ENCODE measurements at regions not wholly inside any gene's neighbourhood (a gene's known extent, or its start where the extent isn't known, plus 50 kb on each side); places are given as distances from the start of the nearest gene placed in this dataset.

DNA sequence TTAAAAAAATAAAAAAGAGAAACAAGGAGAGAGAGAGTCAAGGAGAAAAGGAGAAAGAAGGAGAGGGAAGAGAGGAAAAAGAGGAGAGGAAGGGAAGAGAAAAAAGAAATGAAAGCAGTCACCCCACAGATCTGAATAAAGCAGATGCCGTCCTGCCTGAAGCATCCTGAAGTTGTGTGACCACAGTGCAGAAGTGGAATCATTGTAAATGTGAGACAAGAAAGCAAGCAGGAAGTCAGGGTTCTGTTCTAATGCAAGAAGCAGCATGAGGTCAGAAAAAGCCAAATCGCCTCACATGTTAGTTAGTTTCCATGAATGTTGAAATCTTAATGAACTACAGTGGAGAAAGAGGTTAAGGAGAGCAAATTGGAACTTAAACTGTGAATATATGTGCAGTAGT lies 692.5 kb downstream of the CENPC start:
- H3K27me3 ChIP-seq (ENCODE audit: insufficient read depth, insufficient read length): no peaks in the 10 kb centered on the region
- TF ChIP-seq YY1 (IDR thresholded peaks at IDR 0.05; ENCODE audit: insufficient read depth, insufficient read length) (no peak), SUZ12 (IDR thresholded peaks at IDR 0.05; ENCODE audit: extremely low read depth, insufficient read depth, insufficient read length) (no peak), ZNF274 (IDR thresholded peaks at IDR 0.05; ENCODE audit: low read depth, low read length) (no peak)
- H3K9me3 ChIP-seq (ENCODE audit: insufficient read depth, low read length): no peaks in the 10 kb centered on the region
- no peaks in the 10 kb centered on the region for H3K4me1 ChIP-seq (ENCODE audit: insufficient read depth, insufficient read length)
- H3K36me3 ChIP-seq (ENCODE audit: insufficient read depth, insufficient read length, low read length): no peaks in the 10 kb centered on the region
- H3K4me3 ChIP-seq (ENCODE audit: insufficient read length, low read depth): no peak overlapping the region
- no peak for DNase-seq (ENCODE audit: low read depth, low spot score)
- no peak overlapping the region for H3K9ac ChIP-seq (ENCODE audit: insufficient read length, low read depth)

GRCh38 chr4:66849596-66849995 lies 695.7 kb downstream of the CENPC start:
- H3K4me3 ChIP-seq (ENCODE audit: insufficient read length, low read depth): no peak overlapping the region
- H3K9ac ChIP-seq (ENCODE audit: insufficient read length, low read depth): no peak overlapping the region
- no peaks in the 10 kb centered on the region for H3K4me1 ChIP-seq (ENCODE audit: insufficient read depth, insufficient read length)
- TF ChIP-seq YY1 (IDR thresholded peaks at IDR 0.05; ENCODE audit: insufficient read depth, insufficient read length) (no peak), ZNF274 (IDR thresholded peaks at IDR 0.05; ENCODE audit: low read depth, low read length) (no peak), SUZ12 (IDR thresholded peaks at IDR 0.05; ENCODE audit: extremely low read depth, insufficient read depth, insufficient read length) (no peak)
- no peaks in the 10 kb centered on the region for H3K27me3 ChIP-seq (ENCODE audit: insufficient read depth, insufficient read length)
- no peaks in the 10 kb centered on the region for H3K9me3 ChIP-seq (ENCODE audit: insufficient read depth, low read length)
- DNase-seq (ENCODE audit: low read depth, low spot score): no peak
- no peaks in the 10 kb centered on the region for H3K36me3 ChIP-seq (ENCODE audit: insufficient read depth, insufficient read length, low read length)

GRCh38 chr4:66842724-66843088 lies 702.6 kb downstream of the CENPC start:
- DNase-seq (ENCODE audit: low read depth, low spot score): no peak
- Histone ChIP-seq H3K9me3 (ENCODE audit: insufficient read depth, low read length) (no peaks in the 10 kb centered on the region), H3K27me3 (ENCODE audit: insufficient read depth, insufficient read length) (no peaks in the 10 kb centered on the region), H3K4me1 (ENCODE audit: insufficient read depth, insufficient read length) (no peaks in the 10 kb centered on the region), H3K36me3 (ENCODE audit: insufficient read depth, insufficient read length, low read length) (no peaks in the 10 kb centered on the region), H3K9ac (ENCODE audit: insufficient read length, low read depth) (no peak overlapping the region), H3K4me3 (ENCODE audit: insufficient read length, low read depth) (no peak overlapping the region)
- TF ChIP-seq YY1 (IDR thresholded peaks at IDR 0.05; ENCODE audit: insufficient read depth, insufficient read length) (no peak), ZNF274 (IDR thresholded peaks at IDR 0.05; ENCODE audit: low read depth, low read length) (no peak), SUZ12 (IDR thresholded peaks at IDR 0.05; ENCODE audit: extremely low read depth, insufficient read depth, insufficient read length) (no peak)

DNA sequence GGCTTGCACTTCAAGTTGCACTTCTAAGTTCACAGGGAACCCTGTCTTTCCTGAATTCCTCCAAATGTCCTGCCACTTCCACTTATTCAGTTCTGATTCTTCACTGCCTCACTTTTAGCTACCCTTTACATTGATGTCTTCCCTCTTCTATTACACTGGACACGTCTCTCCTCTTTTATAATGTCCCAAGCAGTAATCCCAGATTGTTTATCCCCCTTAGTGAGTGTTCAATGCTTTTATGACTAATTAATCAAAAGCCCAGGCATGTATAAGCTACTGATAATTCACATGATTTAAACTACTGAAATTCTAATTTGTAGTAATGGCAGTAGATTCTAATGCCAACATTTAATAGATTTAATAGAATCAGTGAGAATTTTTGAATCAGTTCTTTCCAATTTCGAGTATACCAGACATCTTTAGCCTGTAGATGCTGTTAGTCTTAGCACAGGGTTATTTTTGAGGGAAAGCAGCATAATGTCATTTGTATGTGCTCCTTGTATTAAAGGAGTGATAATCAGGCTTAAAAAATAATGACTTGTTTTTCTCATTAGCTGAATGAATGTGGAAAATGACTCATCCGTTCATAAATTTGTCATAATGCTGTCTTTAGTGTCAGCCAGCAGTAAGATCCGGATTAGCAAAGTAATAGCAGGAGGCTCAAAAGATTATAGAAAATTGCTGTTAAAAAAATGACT lies 703.1 kb downstream of the CENPC start:
- H3K9ac ChIP-seq (ENCODE audit: insufficient read length, low read depth): no peak overlapping the region
- no peaks in the 10 kb centered on the region for H3K4me1 ChIP-seq (ENCODE audit: insufficient read depth, insufficient read length)
- no peaks in the 10 kb centered on the region for H3K27me3 ChIP-seq (ENCODE audit: insufficient read depth, insufficient read length)
- no peak for TF ChIP-seq YY1 (IDR thresholded peaks at IDR 0.05; ENCODE audit: insufficient read depth, insufficient read length)
- TF ChIP-seq ZNF274 (IDR thresholded peaks at IDR 0.05; ENCODE audit: low read depth, low read length): no peak
- TF ChIP-seq SUZ12 (IDR thresholded peaks at IDR 0.05; ENCODE audit: extremely low read depth, insufficient read depth, insufficient read length): no peak
- no peaks in the 10 kb centered on the region for H3K36me3 ChIP-seq (ENCODE audit: insufficient read depth, insufficient read length, low read length)
- H3K4me3 ChIP-seq (ENCODE audit: insufficient read length, low read depth): no peak overlapping the region
- no peaks in the 10 kb centered on the region for H3K9me3 ChIP-seq (ENCODE audit: insufficient read depth, low read length)
- DNase-seq (ENCODE audit: low read depth, low spot score): no peak

DNA sequence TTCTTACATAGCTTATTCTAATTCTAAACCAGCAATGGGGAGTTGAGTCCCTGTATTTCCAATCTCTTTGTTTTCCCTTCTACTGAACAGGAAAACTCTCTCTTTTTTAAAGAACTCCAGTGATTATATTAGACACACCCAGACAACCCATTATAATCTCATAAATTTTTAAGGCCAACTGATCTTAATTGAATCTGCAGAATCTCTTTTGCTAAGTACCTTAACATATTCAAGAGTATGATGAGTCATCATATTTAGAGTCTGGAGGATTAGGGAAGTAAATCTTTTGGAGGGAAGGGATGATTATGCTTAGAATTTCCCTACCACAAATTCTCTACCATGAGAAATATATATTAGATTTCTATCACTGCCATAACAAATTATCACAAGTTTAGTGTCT lies 705.1 kb downstream of the CENPC start:
- DNase-seq (ENCODE audit: low read depth, low spot score): no peak
- no peaks in the 10 kb centered on the region for H3K36me3 ChIP-seq (ENCODE audit: insufficient read depth, insufficient read length, low read length)
- H3K9me3 ChIP-seq (ENCODE audit: insufficient read depth, low read length): no peaks in the 10 kb centered on the region
- TF ChIP-seq YY1 (IDR thresholded peaks at IDR 0.05; ENCODE audit: insufficient read depth, insufficient read length): no peak
- TF ChIP-seq ZNF274 (IDR thresholded peaks at IDR 0.05; ENCODE audit: low read depth, low read length): no peak
- no peak for TF ChIP-seq SUZ12 (IDR thresholded peaks at IDR 0.05; ENCODE audit: extremely low read depth, insufficient read depth, insufficient read length)
- H3K9ac ChIP-seq (ENCODE audit: insufficient read length, low read depth): no peak overlapping the region
- H3K4me1 ChIP-seq (ENCODE audit: insufficient read depth, insufficient read length): no peaks in the 10 kb centered on the region
- H3K4me3 ChIP-seq (ENCODE audit: insufficient read length, low read depth): no peak overlapping the region
- H3K27me3 ChIP-seq (ENCODE audit: insufficient read depth, insufficient read length): no peaks in the 10 kb centered on the region

DNA sequence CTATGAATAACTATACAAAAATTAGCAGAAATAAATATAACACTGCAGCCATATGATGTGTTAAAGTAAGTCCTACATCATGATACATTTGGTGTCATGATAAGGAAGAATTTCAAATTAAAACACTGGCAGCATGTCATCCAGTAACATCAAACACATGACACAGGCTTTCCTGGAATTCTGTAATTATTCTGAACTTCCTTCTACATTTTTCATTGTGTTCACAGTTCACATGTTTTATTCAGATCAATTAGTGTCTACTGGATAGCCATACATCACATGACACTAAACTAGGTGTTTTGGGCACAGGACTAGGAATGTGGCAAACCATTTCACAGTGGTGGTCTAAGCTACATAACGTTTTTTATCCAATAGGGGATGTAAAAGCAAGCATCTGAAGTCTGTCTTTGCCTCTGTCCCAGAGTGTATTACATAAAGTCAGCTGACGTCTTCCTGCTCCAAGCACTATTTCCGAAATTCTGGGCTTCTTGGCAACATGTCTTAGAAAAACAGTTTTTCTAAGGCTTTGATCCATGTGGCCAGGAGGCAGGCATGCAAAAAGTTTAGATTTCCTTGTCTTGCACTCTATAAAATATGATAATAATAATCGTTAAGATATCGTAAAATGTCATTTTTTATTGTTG lies 707.9 kb downstream of the CENPC start:
- no peaks in the 10 kb centered on the region for H3K9me3 ChIP-seq (ENCODE audit: insufficient read depth, low read length)
- no peak for DNase-seq (ENCODE audit: low read depth, low spot score)
- no peaks in the 10 kb centered on the region for H3K27me3 ChIP-seq (ENCODE audit: insufficient read depth, insufficient read length)
- no peak overlapping the region for H3K4me3 ChIP-seq (ENCODE audit: insufficient read length, low read depth)
- H3K4me1 ChIP-seq (ENCODE audit: insufficient read depth, insufficient read length): no peaks in the 10 kb centered on the region
- H3K9ac ChIP-seq (ENCODE audit: insufficient read length, low read depth): no peak overlapping the region
- TF ChIP-seq ZNF274 (IDR thresholded peaks at IDR 0.05; ENCODE audit: low read depth, low read length) (no peak), SUZ12 (IDR thresholded peaks at IDR 0.05; ENCODE audit: extremely low read depth, insufficient read depth, insufficient read length) (no peak), YY1 (IDR thresholded peaks at IDR 0.05; ENCODE audit: insufficient read depth, insufficient read length) (no peak)
- no peaks in the 10 kb centered on the region for H3K36me3 ChIP-seq (ENCODE audit: insufficient read depth, insufficient read length, low read length)

DNA sequence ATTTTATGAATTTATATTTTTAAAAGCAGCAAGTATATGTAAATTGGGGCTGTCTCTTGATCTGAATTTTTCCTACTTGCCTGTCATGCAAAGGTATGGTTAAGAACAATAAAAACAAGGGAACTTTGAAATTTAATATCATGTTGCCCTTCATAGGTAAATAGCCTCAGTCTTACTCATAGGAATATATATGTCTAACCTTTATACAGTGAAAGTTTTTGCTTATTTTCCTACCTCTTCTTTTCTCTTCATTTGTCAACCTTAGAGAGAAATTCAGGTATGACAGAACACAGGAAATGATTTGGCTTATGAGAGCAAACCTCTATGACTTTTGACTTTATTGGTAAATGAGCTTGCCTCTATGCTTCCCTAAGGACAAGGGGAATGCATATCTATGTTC lies 716.0 kb downstream of the CENPC start:
- no peaks in the 10 kb centered on the region for H3K36me3 ChIP-seq (ENCODE audit: insufficient read depth, insufficient read length, low read length)
- no peaks in the 10 kb centered on the region for H3K9me3 ChIP-seq (ENCODE audit: insufficient read depth, low read length)
- no peak for TF ChIP-seq SUZ12 (IDR thresholded peaks at IDR 0.05; ENCODE audit: extremely low read depth, insufficient read depth, insufficient read length)
- TF ChIP-seq ZNF274 (IDR thresholded peaks at IDR 0.05; ENCODE audit: low read depth, low read length): no peak
- no peak for TF ChIP-seq YY1 (IDR thresholded peaks at IDR 0.05; ENCODE audit: insufficient read depth, insufficient read length)
- no peak for DNase-seq (ENCODE audit: low read depth, low spot score)
- H3K4me3 ChIP-seq (ENCODE audit: insufficient read length, low read depth): no peak overlapping the region
- no peak overlapping the region for H3K9ac ChIP-seq (ENCODE audit: insufficient read length, low read depth)
- no peaks in the 10 kb centered on the region for H3K4me1 ChIP-seq (ENCODE audit: insufficient read depth, insufficient read length)
- no peaks in the 10 kb centered on the region for H3K27me3 ChIP-seq (ENCODE audit: insufficient read depth, insufficient read length)

Measured in NT2/D1 (cell line).